Liver (tissue), 8 donors: ENCODE measurements at regions not wholly inside any gene's neighbourhood (a gene's known extent, or its start where the extent isn't known, plus 50 kb on each side); places are given as distances from the start of the nearest gene placed in this dataset.
A peak's percentile ranks its signal among the peaks of the same experiment; 100 is the strongest.

Experiments
- DNase-seq: peaks from one replicate; pipeline ENCODE4 v3.0.0-alpha.2; 2017; ENCODE audit warnings: low spot score
- H3K27ac ChIP-seq, 2 donors: one replicate each; pipeline ENCODE4 v1.7.0; 2013; ENCODE audit warnings: inconsistent platforms in 2 of 2, low read length in 2 of 2, control low read depth in 1 of 2, low read depth in 1 of 2, mild to moderate bottlenecking in 1 of 2
- H3K27me3 ChIP-seq, 4 donors: one replicate each; pipeline versions ENCODE4 v1.6.1 to v1.7.0; 2013; ENCODE audit warnings: low read length in 3 of 4, inconsistent platforms in 1 of 4, mild to moderate bottlenecking in 1 of 4, moderate library complexity in 1 of 4; ENCODE audit not compliant: control insufficient read depth in 4 of 4, insufficient read depth in 4 of 4
- H3K36me3 ChIP-seq, 4 donors: one replicate each; pipeline versions ENCODE4 v1.6.1 to v1.7.0; 2013; ENCODE audit warnings: low read length in 3 of 4, mild to moderate bottlenecking in 3 of 4, low read depth in 1 of 4, moderate library complexity in 1 of 4; ENCODE audit not compliant: control insufficient read depth in 4 of 4, insufficient read depth in 3 of 4
- H3K4me1 ChIP-seq, 4 donors: one replicate each; pipeline versions ENCODE4 v1.6.1 to v1.7.0; 2013; ENCODE audit warnings: low read length in 3 of 4, mild to moderate bottlenecking in 3 of 4, moderate library complexity in 1 of 4; ENCODE audit not compliant: control insufficient read depth in 4 of 4, insufficient read depth in 4 of 4
- H3K4me3 ChIP-seq, 3 donors: one replicate each; pipeline versions ENCODE4 v1.6.1 to v1.7.0; 2013; ENCODE audit warnings: low read length in 3 of 3, control low read depth in 1 of 3, low read depth in 1 of 3, mild to moderate bottlenecking in 1 of 3
- H3K9ac ChIP-seq, 2 donors: one replicate each; pipeline ENCODE4 v1.7.0; 2013; ENCODE audit warnings: low read length in 2 of 2, mild to moderate bottlenecking in 2 of 2, moderate library complexity in 2 of 2, control low read depth in 1 of 2, low read depth in 1 of 2
- H3K9me3 ChIP-seq, 4 donors: one replicate each; pipeline versions ENCODE4 v1.6.1 to v1.7.0; 2013; ENCODE audit warnings: low read length in 3 of 4; ENCODE audit not compliant: control insufficient read depth in 4 of 4
- ATF3 ChIP-seq: IDR thresholded peaks from 2 replicates; pipeline ENCODE4 v1.6.1; 2016; ENCODE audit warnings: antibody characterized with exemption
- CTCF ChIP-seq: fragments of 150-350 bp; IDR thresholded peaks from 2 replicates; pipeline ENCODE4 v1.5.1; 2017; ENCODE audit warnings: improper control_type of control experiment, low read depth, low read length; ENCODE audit not compliant: missing input control
- EGR1 ChIP-seq, 2 donors: IDR thresholded peaks; 2 replicates each; pipeline ENCODE4 v1.6.1; 2016 to 2018; ENCODE audit warnings: antibody characterized with exemption in 2 of 2, low read depth in 2 of 2
- FOXA1 ChIP-seq: IDR thresholded peaks from 2 replicates; pipeline ENCODE4 v1.6.1; 2016; ENCODE audit warnings: antibody characterized with exemption
- GABPA ChIP-seq, 2 donors: IDR thresholded peaks in 1 of 2; conservative IDR thresholded peaks in 1 of 2; 2 replicates each; pipeline ENCODE4 v1.6.1; 2016; ENCODE audit warnings: antibody characterized with exemption in 2 of 2, mild to moderate bottlenecking in 1 of 2, moderate library complexity in 1 of 2
- HNF4A ChIP-seq, 2 donors: conservative IDR thresholded peaks; 2 replicates each; pipeline ENCODE4 v1.6.1; 2016; ENCODE audit warnings: antibody characterized with exemption in 2 of 2, mild to moderate bottlenecking in 2 of 2
- HNF4G ChIP-seq: IDR thresholded peaks from 2 replicates; pipeline ENCODE4 v1.6.1; 2016; ENCODE audit warnings: antibody characterized with exemption
- JUND ChIP-seq, 2 donors: IDR thresholded peaks; 2 replicates each; pipeline ENCODE4 v1.6.1; 2016; ENCODE audit warnings: antibody characterized with exemption in 2 of 2
- NR2F2 ChIP-seq: IDR thresholded peaks from 2 replicates; pipeline ENCODE4 v1.6.1; 2016; ENCODE audit warnings: antibody characterized with exemption
- RAD21 ChIP-seq, 2 donors: IDR thresholded peaks; 2 replicates each; pipeline ENCODE4 v1.6.1; 2016; ENCODE audit warnings: antibody characterized with exemption in 2 of 2, mild to moderate bottlenecking in 2 of 2
- REST ChIP-seq: IDR thresholded peaks from 2 replicates; pipeline ENCODE4 v1.6.1; 2016; ENCODE audit warnings: antibody characterized with exemption, mild to moderate bottlenecking
- RXRA ChIP-seq, 2 donors: IDR thresholded peaks; 2 replicates each; pipeline ENCODE4 v1.6.1; 2017 to 2018; ENCODE audit warnings: antibody characterized with exemption in 2 of 2, mild to moderate bottlenecking in 1 of 2
- SP1 ChIP-seq: IDR thresholded peaks from 2 replicates; pipeline ENCODE4 v1.6.1; 2018; ENCODE audit warnings: antibody characterized with exemption, mild to moderate bottlenecking
- YY1 ChIP-seq: IDR thresholded peaks from 2 replicates; pipeline ENCODE4 v1.6.1; 2016; ENCODE audit warnings: antibody characterized with exemption, mild to moderate bottlenecking
- ZBTB33 ChIP-seq: IDR thresholded peaks from 2 replicates; pipeline ENCODE4 v1.6.1; 2016; ENCODE audit warnings: antibody characterized with exemption
- WGBS: extraction: QIAGEN DNeasy Blood & Tissue Kit; methylation state at CpG from one replicate; pipeline ENCODE4 v1.1.7; 2013; 5-methylcytosine and 5-hydroxymethylcytosine counted together
- donor health status: healthy.
- donor health status: healthy.
- donor health status: healthy.
- donor health status: healthy.
- donor health status: healthy.

- DNase-seq: no peak
- no peaks in the 10 kb centered on the region for H3K36me3 ChIP-seq
- no peak overlapping the region for H3K9ac ChIP-seq
- H3K27me3 ChIP-seq: no peaks in the 10 kb centered on the region
- TF ChIP-seq RAD21 (IDR thresholded peaks at IDR 0.05) (no peak), FOXA1 (no peak)
- H3K4me3 ChIP-seq: no peak overlapping the region
- H3K9me3 ChIP-seq: no peaks in the 10 kb centered on the region
- peaks cover 0 to 7% (median 1%) of the 10 kb centered on the region in 4 donors for H3K4me1 ChIP-seq
- H3K27ac ChIP-seq: no peak overlapping the region
- 92% methylated on average over 5 of the region's 5 CpGs for WGBS
These were observed 276.1 kb downstream of the RPS6KC1 start for GRCh38 chr1:213327017-213327667.

- no peaks in the 10 kb centered on the region for H3K9me3 ChIP-seq
- WGBS: 88% methylated on average over 11 of the region's 11 CpGs
These were observed 278.5 kb downstream of the RPS6KC1 start for GRCh38 chr1:213329406-213330008.

GRCh38 chr1:213330281-213330680 lies 279.2 kb downstream of the RPS6KC1 start:
- WGBS: 47% methylated on average over 3 of the region's 3 CpGs
- Histone ChIP-seq H3K27me3 (no peaks in the 10 kb centered on the region), H3K9me3 (no peaks in the 10 kb centered on the region), H3K9ac (no peak overlapping the region), H3K36me3 (no peaks in the 10 kb centered on the region), H3K4me1 (peaks cover 0 to 7% (median 1%) of the 10 kb centered on the region in 4 donors), H3K4me3 (no peak overlapping the region), H3K27ac (no peak overlapping the region)
- DNase-seq: no peak
- TF ChIP-seq RAD21 (IDR thresholded peaks at IDR 0.05) (peak in 1 of 2 donors; percentile 17), NR2F2 (no peak), SP1 (no peak), REST (no peak), RXRA (IDR thresholded peaks at IDR 0.05) (peak in 1 of 2 donors; percentile 28), HNF4G (no peak), HNF4A (conservative IDR thresholded peaks at IDR 0.05) (peak; percentile 19 to 32), ATF3 (no peak), YY1 (no peak), JUND (IDR thresholded peaks at IDR 0.05) (no peak), EGR1 (IDR thresholded peaks at IDR 0.05; ENCODE audit: low read depth in 2 of 2) (no peak), GABPA (IDR thresholded peaks at IDR 0.05 in 1 of 2, conservative IDR thresholded peaks at IDR 0.05 in 1 of 2) (no peak), ZBTB33 (no peak)

More at GRCh38 chr1:213329406-213330008, 278.5 kb downstream of the RPS6KC1 start:
- Histone ChIP-seq H3K9ac (no peak overlapping the region), H3K36me3 (no peaks in the 10 kb centered on the region), H3K4me1 (peaks cover 0 to 7% (median 1%) of the 10 kb centered on the region in 4 donors), H3K4me3 (no peak overlapping the region), H3K27me3 (no peaks in the 10 kb centered on the region), H3K27ac (no peak overlapping the region)
- no peak for TF ChIP-seq CTCF
- no peak for DNase-seq
